H1 (cell line): ENCODE measurements at regions not wholly inside any gene's neighbourhood (a gene's known extent, or its start where the extent isn't known, plus 50 kb on each side); places are given as distances from the start of the nearest gene placed in this dataset.

ENCODE experiments used
- CTCF ChIA-PET: fragments of 300-600 bp; sonication (Branson Sonifier 250); formaldehyde crosslinking; loops from one replicate; lab custom pipeline; 2021; ENCODE audit not compliant: partially characterized antibody; lab: Charles Lee
- POLR2A ChIA-PET: fragments of 300-600 bp; sonication (Branson Sonifier 250); formaldehyde crosslinking; loops from one replicate; lab custom pipeline; 2021; ENCODE audit warnings: inconsistent platforms; ENCODE audit not compliant: partially characterized antibody; lab: Charles Lee
- DNase-seq, 2 experiments: peaks; one replicate each; pipeline versions ENCODE4 v3.0.0 to v3.0.0-alpha.2; 2010 to 2022; ENCODE audit warnings: low spot score in 2 of 2, low read depth in 1 of 2, mixed read lengths in 1 of 2
- FAIRE-seq: peaks from 2 replicates; lab custom pipeline; 2011; peaks lifted over from hg19 to GRCh38; lab: Jason Lieb, UNC
- H2AFZ ChIP-seq: 2 replicates; pipeline ENCODE4 v1.8.1; 2012; ENCODE audit warnings: low read length, inconsistent platforms
- H2AK5ac ChIP-seq: 2 replicates; pipeline ENCODE4 v1.6.1; 2013; ENCODE audit warnings: low read depth, low read length
- H2BK120ac ChIP-seq: replicated peaks from 2 replicates; pipeline ENCODE3; 2013; ENCODE audit warnings: low read depth, low read length, inconsistent platforms
- H2BK12ac ChIP-seq: 2 replicates; pipeline ENCODE4 v1.6.1; 2013; ENCODE audit warnings: low read depth, low read length
- H2BK15ac ChIP-seq: 2 replicates; pipeline ENCODE4 v1.6.1; 2013; ENCODE audit warnings: low read length
- H2BK20ac ChIP-seq: 2 replicates; pipeline ENCODE4 v1.6.1; 2013; ENCODE audit warnings: low read length
- H2BK5ac ChIP-seq: 2 replicates; pipeline ENCODE4 v1.6.1; 2013; ENCODE audit warnings: low read depth, low read length
- H3K14ac ChIP-seq: 2 replicates; pipeline ENCODE4 v1.6.1; 2013; ENCODE audit warnings: inconsistent platforms; ENCODE audit not compliant: insufficient read length
- H3K18ac ChIP-seq: 2 replicates; pipeline ENCODE4 v1.6.1; 2013; ENCODE audit warnings: low read length; ENCODE audit errors: extremely low read depth
- H3K23ac ChIP-seq: 2 replicates; pipeline ENCODE4 v1.6.1; 2013; ENCODE audit warnings: inconsistent platforms; ENCODE audit not compliant: insufficient read length
- H3K23me2 ChIP-seq: 2 replicates; pipeline ENCODE4 v1.6.1; 2013; ENCODE audit warnings: low read depth, low read length
- H3K27ac ChIP-seq: 2 replicates; pipeline ENCODE4 v1.6.1; 2011; ENCODE audit warnings: low read depth, low read length, inconsistent platforms
- H3K27me3 ChIP-seq, 4 experiments: replicated peaks in 1 of 4; 1 replicate in 1 of 4; 2 replicates in 3 of 4; pipeline versions ENCODE4 v1.6.1 to v1.8.1; 2011 to 2013; ENCODE audit warnings: low read length in 3 of 4, mild to moderate bottlenecking in 3 of 4, inconsistent platforms in 2 of 4, mixed read lengths in 2 of 4, moderate library complexity in 1 of 4; ENCODE audit not compliant: control insufficient read depth in 3 of 4, insufficient read depth in 3 of 4; ENCODE audit errors: extremely low read depth in 1 of 4
- H3K36me3 ChIP-seq, 4 experiments: 2 replicates each; pipeline versions ENCODE4 v1.6.1 to v1.8.1; 2011 to 2013; ENCODE audit warnings: mild to moderate bottlenecking in 4 of 4, low read length in 3 of 4, moderate library complexity in 2 of 4, control low read depth in 1 of 4, inconsistent platforms in 1 of 4; ENCODE audit not compliant: insufficient read depth in 4 of 4, control insufficient read depth in 2 of 4
- H3K4ac ChIP-seq: replicated peaks from 2 replicates; pipeline ENCODE3; 2013; ENCODE audit warnings: low read length, low read depth, mixed read lengths, inconsistent platforms; ENCODE audit not compliant: insufficient read length
- H3K4me1 ChIP-seq, 4 experiments: replicated peaks in 1 of 4; 1 replicate in 1 of 4; 2 replicates in 3 of 4; pipeline versions ENCODE4 v1.6.1 to v1.8.1; 2011 to 2013; ENCODE audit warnings: low read length in 3 of 4, inconsistent platforms in 2 of 4, mixed read lengths in 1 of 4; ENCODE audit not compliant: insufficient read depth in 4 of 4, control insufficient read depth in 3 of 4
- H3K4me2 ChIP-seq, 2 experiments: 2 replicates each; pipeline versions ENCODE4 v1.6.1 to v1.8.1; 2011 to 2013; ENCODE audit warnings: low read depth in 2 of 2, low read length in 2 of 2, control low read depth in 1 of 2, inconsistent platforms in 1 of 2, mild to moderate bottlenecking in 1 of 2; ENCODE audit not compliant: insufficient read depth in 1 of 2
- H3K4me3 ChIP-seq, 4 experiments: fragments of 200-600, 300-600 bp in 1 of 4; sonication (generic), shearing (Covaris generic), sonication (Bioruptor Twin) in 1 of 4; 2 replicates each; pipeline versions ENCODE4 v1.5.1 to v1.8.1; 2011 to 2016; ENCODE audit warnings: low read length in 4 of 4, low read depth in 3 of 4, control low read depth in 2 of 4, inconsistent platforms in 2 of 4, mild to moderate bottlenecking in 2 of 4, mixed read lengths in 1 of 4, moderate library complexity in 1 of 4; ENCODE audit not compliant: insufficient read depth in 2 of 4; ENCODE audit errors: extremely low read depth in 1 of 4
- H3K56ac ChIP-seq: replicated peaks from 2 replicates; pipeline ENCODE3; 2013; ENCODE audit warnings: low read depth, mild to moderate bottlenecking, mixed read lengths, low read length, inconsistent platforms; ENCODE audit not compliant: insufficient read length
- H3K79me1 ChIP-seq: 2 replicates; pipeline ENCODE4 v1.6.1; 2013; ENCODE audit warnings: low read depth, low read length, control low read depth
- H3K79me2 ChIP-seq, 2 experiments: 2 replicates each; pipeline versions ENCODE4 v1.6.1 to v1.8.1; 2012 to 2013; ENCODE audit warnings: low read length in 2 of 2, mild to moderate bottlenecking in 2 of 2, inconsistent platforms in 1 of 2; ENCODE audit not compliant: insufficient read depth in 2 of 2, control insufficient read depth in 1 of 2
- H3K9ac ChIP-seq, 4 experiments: replicated peaks in 1 of 4; 1 replicate in 1 of 4; 2 replicates in 3 of 4; pipeline versions ENCODE4 v1.6.1 to v1.8.1; 2011 to 2013; ENCODE audit warnings: low read depth in 3 of 4, low read length in 3 of 4, control low read depth in 2 of 4, mild to moderate bottlenecking in 2 of 4, moderate library complexity in 2 of 4, inconsistent platforms in 1 of 4; ENCODE audit errors: extremely low read depth in 1 of 4
- H3K9me3 ChIP-seq, 2 experiments: 2 replicates each; pipeline versions ENCODE4 v1.6.1 to v1.8.1; 2012 to 2013; ENCODE audit warnings: mild to moderate bottlenecking in 2 of 2, moderate library complexity in 2 of 2, control low read depth in 1 of 2, inconsistent platforms in 1 of 2, low read depth in 1 of 2, low read length in 1 of 2, mixed read lengths in 1 of 2; ENCODE audit not compliant: insufficient read depth in 2 of 2
- H4K20me1 ChIP-seq, 2 experiments: replicated peaks in 1 of 2; 2 replicates each; pipeline versions ENCODE3 to v1.8.1; 2011 to 2013; ENCODE audit warnings: inconsistent platforms in 2 of 2, low read length in 2 of 2, mild to moderate bottlenecking in 1 of 2; ENCODE audit not compliant: insufficient read depth in 2 of 2, control insufficient read depth in 1 of 2
- H4K5ac ChIP-seq: 2 replicates; pipeline ENCODE4 v1.6.1; 2013; ENCODE audit warnings: low read length, low read depth, mixed read lengths, inconsistent platforms; ENCODE audit not compliant: insufficient read length
- H4K8ac ChIP-seq: 2 replicates; pipeline ENCODE4 v1.8.0; 2013; ENCODE audit warnings: mild to moderate bottlenecking, moderate library complexity, low read length, inconsistent platforms; ENCODE audit not compliant: insufficient read depth; ENCODE audit errors: extremely low read depth
- H4K91ac ChIP-seq: replicated peaks from 2 replicates; pipeline ENCODE3; 2013; ENCODE audit warnings: low read length, mixed read lengths, inconsistent platforms; ENCODE audit not compliant: insufficient read length
- BACH1 ChIP-seq: IDR thresholded peaks from 2 replicates; pipeline ENCODE4 v1.6.1; 2012; ENCODE audit warnings: low read length, improper control_type of control experiment
- CEBPB ChIP-seq: IDR thresholded peaks from 2 replicates; pipeline ENCODE4 v1.6.1; 2012; ENCODE audit warnings: low read depth, low read length
- CHD1 ChIP-seq: IDR thresholded peaks from 2 replicates; pipeline ENCODE4 v1.6.1; 2012; ENCODE audit warnings: low read depth, low read length, improper control_type of control experiment
- CREB1 ChIP-seq: IDR thresholded peaks from 2 replicates; pipeline ENCODE4 v1.6.1; 2012; ENCODE audit warnings: inconsistent platforms
- EGR1 ChIP-seq: IDR thresholded peaks from 2 replicates; pipeline ENCODE4 v1.6.1; 2011; ENCODE audit warnings: low read depth, low read length, borderline replicate concordance
- GTF2F1 ChIP-seq: IDR thresholded peaks from 2 replicates; pipeline ENCODE4 v1.6.1; 2012; ENCODE audit warnings: low read depth, low read length, improper control_type of control experiment, borderline replicate concordance
- JUN ChIP-seq: IDR thresholded peaks from 2 replicates; pipeline ENCODE4 v1.6.1; 2011; ENCODE audit warnings: low read depth, mild to moderate bottlenecking, improper control_type of control experiment, low read length
- KDM5A ChIP-seq: fragments of 200-600 bp; IDR thresholded peaks from 2 replicates; pipeline ENCODE4 v1.7.1; 2012; ENCODE audit warnings: mild to moderate bottlenecking, low read length, inconsistent platforms, mixed read lengths
- MAFK ChIP-seq: IDR thresholded peaks from 2 replicates; pipeline ENCODE4 v1.6.1; 2012; ENCODE audit warnings: low read depth, mild to moderate bottlenecking, improper control_type of control experiment, low read length
- MAX ChIP-seq: IDR thresholded peaks from 2 replicates; pipeline ENCODE4 v1.6.1; 2012; ENCODE audit warnings: inconsistent platforms
- RNF2 ChIP-seq: fragments of 200-900, 300-1000 bp; sonication (generic); IDR thresholded peaks from 2 replicates; pipeline ENCODE4 v1.7.1; 2016; ENCODE audit warnings: borderline replicate concordance, low read depth, mild to moderate bottlenecking, antibody characterized with exemption, low read length; ENCODE audit not compliant: poor library complexity, severe bottlenecking; ENCODE audit errors: missing control alignments
- SP2 ChIP-seq: IDR thresholded peaks from 2 replicates; pipeline ENCODE4 v1.6.1; 2012; ENCODE audit warnings: mild to moderate bottlenecking, low read length, inconsistent platforms
- TAF7 ChIP-seq: optimal IDR thresholded peaks from 2 replicates; pipeline ENCODE3; 2011; ENCODE audit warnings: low read depth, mild to moderate bottlenecking, inconsistent platforms, low read length, moderate library complexity, borderline replicate concordance
- TCF12 ChIP-seq: IDR thresholded peaks from 2 replicates; pipeline ENCODE4 v1.6.1; 2011; ENCODE audit warnings: low read depth, mild to moderate bottlenecking, low read length
- TEAD4 ChIP-seq: IDR thresholded peaks from 2 replicates; pipeline ENCODE4 v1.6.1; 2012; ENCODE audit warnings: low read depth, low read length, inconsistent platforms, mixed read lengths
- WGBS, 2 experiments: shearing (Covaris generic) in 1 of 2; methylation state at CpG; one replicate each; pipeline versions ENCODE4 v1.1.6 to v1.1.7; 2013 to 2015; ENCODE audit warnings: low lambda C conversion rate in 2 of 2, mixed read lengths in 2 of 2, inconsistent platforms in 1 of 2, low coverage in 1 of 2, missing lambda C conversion rate in 1 of 2; ENCODE audit not compliant: insufficient replicate concordance in 2 of 2, insufficient coverage in 1 of 2, insufficient read length in 1 of 2; ENCODE audit errors: extremely low coverage in 1 of 2, missing lambda C conversion rate in 1 of 2; 5-methylcytosine and 5-hydroxymethylcytosine counted together

DNA sequence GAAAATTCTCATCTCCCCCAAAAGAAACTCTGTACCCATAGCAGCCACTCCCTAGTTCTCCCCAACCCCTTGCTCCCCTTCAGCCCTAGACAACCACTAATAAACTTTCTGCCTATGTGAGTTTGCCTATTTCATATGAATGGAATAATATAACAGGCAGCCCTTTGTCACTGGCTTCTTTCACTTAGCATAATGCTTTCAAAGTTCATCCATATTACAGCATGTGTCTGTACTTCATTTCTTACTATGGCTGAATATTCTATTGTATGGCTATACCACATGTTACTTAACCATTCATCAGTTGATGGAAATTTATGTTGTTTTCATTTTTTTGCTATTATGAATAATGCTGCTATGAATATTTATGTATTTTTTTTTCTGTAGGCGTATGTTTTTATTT, 442.9 kb downstream of the SLC4A3 start:
- Histone ChIP-seq H3K27me3 (no peaks in the 10 kb centered on the region), H4K5ac (no peak overlapping the region), H2AK5ac (no peak overlapping the region), H2BK20ac (no peak overlapping the region), H3K23ac (no peak overlapping the region), H3K79me2 (no peaks in the 10 kb centered on the region), H3K14ac (no peak overlapping the region), H3K56ac (no peak overlapping the region), H3K79me1 (no peaks in the 10 kb centered on the region), H2BK15ac (no peak overlapping the region), H2BK120ac (no peak overlapping the region), H2BK5ac (no peak overlapping the region), H3K4me1 (peaks cover 0 to 4% (median 0%) of the 10 kb centered on the region in 4 experiments; a peak in 1 of 7 replicates), H3K18ac (no peak overlapping the region), H3K4me2 (no peak overlapping the region), H4K91ac (no peak overlapping the region), H3K27ac (no peak overlapping the region), H3K9ac (no peak overlapping the region), H3K23me2 (no peaks in the 10 kb centered on the region), H4K20me1 (no peaks in the 10 kb centered on the region), H3K4me3 (no peak overlapping the region), H2AFZ (no peak overlapping the region), H2BK12ac (no peak overlapping the region), H3K36me3 (no peaks in the 10 kb centered on the region), H3K4ac (no peak overlapping the region), H4K8ac (no peak overlapping the region), H3K9me3 (no peaks in the 10 kb centered on the region)
- CTCF ChIA-PET, result no interaction called here
- POLR2A ChIA-PET, result no interaction called here
- WGBS, 2 experiments, result 95% methylated on average over 1 of the region's 1 CpG; no CpG with 5 or more reads in 1 of the 2 experiments
- DNase-seq (no peak), FAIRE-seq (no peak)
- TF ChIP-seq JUN, result no peak
- TF ChIP-seq CHD1, result no peak
- no peak for TF ChIP-seq TCF12
- no peak for TF ChIP-seq SP2
- TF ChIP-seq MAFK, result no peak
- no peak for TF ChIP-seq GTF2F1
- TF ChIP-seq CREB1, result no peak
- TF ChIP-seq MAX, result no peak
- no peak for TF ChIP-seq EGR1
- TF ChIP-seq TEAD4, result no peak
- TF ChIP-seq CEBPB, result no peak
- TF ChIP-seq RNF2, result no peak
- TF ChIP-seq BACH1, result no peak
- TF ChIP-seq KDM5A, result no peak
- no peak for TF ChIP-seq TAF7
